ENCODE measurements at regions not wholly inside any gene's neighbourhood (a gene's known extent, or its start where the extent isn't known, plus 50 kb on each side); places are given as distances from the start of the nearest gene placed in this dataset.

GRCh38 chr11:69986830-69987229 lies 91.3 kb upstream of the ANO1 start:
- ChIA-PET CTCF (no interaction called here), POLR2A (no interaction called here)
- no peak for ATAC-seq
- Histone ChIP-seq H3K9me3 (no peaks in the 10 kb centered on the region), H3K4me3 (no peak overlapping the region), H3K27ac (no peak overlapping the region), H3K4me2 (no peak overlapping the region), H3K4me1 (0 out of 3 replicates have a peak, but pooled peaks cover 5% of the 10 kb centered on the region)
- no peak for DNase-seq (ENCODE audit: low read depth in 1 of 2, low spot score in 1 of 2)
- 86% methylated on average over 9 of the region's 9 CpGs for WGBS (ENCODE audit: missing lambda C conversion rate)
- FAIRE-seq, result no peak
- TF ChIP-seq POLR2AphosphoS2 (conservative IDR thresholded peaks at IDR 0.05; ENCODE audit: low read length) (no peak), KDM5A (IDR thresholded peaks at IDR 0.05) (no peak)

DNA sequence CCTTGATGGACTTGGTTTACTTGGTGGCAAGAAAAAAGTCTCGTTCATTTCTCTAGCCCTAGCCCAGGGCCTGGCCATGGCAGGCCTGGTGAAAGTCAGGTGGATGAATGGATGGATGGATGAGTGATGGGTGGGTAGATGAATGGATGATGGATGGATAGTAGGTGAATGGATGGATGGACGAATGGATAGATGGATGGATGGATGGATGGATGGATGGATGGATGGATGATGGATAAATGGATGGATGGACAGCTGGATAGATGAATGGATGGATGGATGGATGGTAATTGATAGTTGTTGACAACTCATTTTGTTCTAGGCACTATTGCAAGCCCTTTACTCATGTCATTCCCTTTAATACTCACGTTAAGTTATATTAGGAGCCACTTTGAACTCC lies 86.1 kb upstream of the ANO1 start:
- TF ChIP-seq HEYL (CRISPR knock-in tag; IDR thresholded peaks at IDR 0.05) (no peak), ESRRA (IDR thresholded peaks at IDR 0.05; ENCODE audit: borderline replicate concordance, low read length) (no peak), FOXS1 (CRISPR knock-in tag; IDR thresholded peaks at IDR 0.05) (no peak), PBX3 (IDR thresholded peaks at IDR 0.05) (no peak), CHD2 (IDR thresholded peaks at IDR 0.05; ENCODE audit: low read length, partially characterized antibody) (no peak), FOSB (CRISPR knock-in tag; IDR thresholded peaks at IDR 0.05) (no peak), HOXB5 (CRISPR knock-in tag; IDR thresholded peaks at IDR 0.05) (no peak), CHD4 (IDR thresholded peaks at IDR 0.05; ENCODE audit: borderline replicate concordance) (no peak), EHMT2 (IDR thresholded peaks at IDR 0.05; ENCODE audit: low read depth) (no peak), POLR2A (IDR thresholded peaks at IDR 0.05; ENCODE audit: low read length) (no peak), SREBF2 (IDR thresholded peaks at IDR 0.05) (no peak), ZSCAN20 (CRISPR knock-in tag; IDR thresholded peaks at IDR 0.05) (no peak), KDM1A (IDR thresholded peaks at IDR 0.05; ENCODE audit: low read depth) (no peak), CEBPB (IDR thresholded peaks at IDR 0.05) (no peak), PHF8 (IDR thresholded peaks at IDR 0.05; ENCODE audit: borderline replicate concordance, low read depth) (no peak), FOSL2 (IDR thresholded peaks at IDR 0.05) (no peak), FOSL2 (CRISPR knock-in tag; IDR thresholded peaks at IDR 0.05) (no peak), ZNF302 (CRISPR knock-in tag; IDR thresholded peaks at IDR 0.05) (no peak), MYC (IDR thresholded peaks at IDR 0.05; ENCODE audit: borderline replicate concordance, low read length) (no peak), JUN (IDR thresholded peaks at IDR 0.05) (no peak)
- TF ChIP-seq, protein P1, sequence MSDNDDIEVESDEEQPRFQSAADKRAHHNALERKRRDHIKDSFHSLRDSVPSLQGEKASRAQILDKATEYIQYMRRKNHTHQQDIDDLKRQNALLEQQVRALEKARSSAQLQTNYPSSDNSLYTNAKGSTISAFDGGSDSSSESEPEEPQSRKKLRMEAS (IDR thresholded peaks at IDR 0.05), result no peak
- H3K4me2 ChIP-seq, result no peak overlapping the region
- no peak overlapping the region for H3K27ac ChIP-seq
- no peak for FAIRE-seq
- no peak for DNase-seq (ENCODE audit: low read depth in 1 of 2, low spot score in 1 of 2)
- H3K9me3 ChIP-seq, result peaks cover 13% of the 10 kb centered on the region; the same call in 1 of the 3 replicates
- ChIA-PET CTCF (interaction anchor here (1.1 kb wide), 1 partner anchor 13 kb away, joined by 4 read pairs; no protein-coding TSS in a partner anchor), POLR2A (no interaction called here)
- no peaks in the 10 kb centered on the region for H3K4me1 ChIP-seq
- H3K4me3 ChIP-seq, result no peak overlapping the region
- WGBS (ENCODE audit: missing lambda C conversion rate), result 50% methylated on average over 3 of the region's 3 CpGs
- no peak for ATAC-seq

- DNase-seq (ENCODE audit: low read depth in 1 of 2, low spot score in 1 of 2) (no peak), FAIRE-seq (no peak), ATAC-seq (no peak)
- no peak overlapping the region for H3K27ac ChIP-seq
- no peak overlapping the region for H3K4me3 ChIP-seq
- 47% methylated on average over 6 of the region's 6 CpGs for WGBS (ENCODE audit: missing lambda C conversion rate)
- CTCF ChIA-PET, result interaction anchor here (0.9 to 1.4 kb wide), 2 partner anchors 82 to 135 kb away, joined by 3 read pairs; no protein-coding TSS in a partner anchor
- TF ChIP-seq, protein P1 (IDR thresholded peaks at IDR 0.05), result no peak
- TF ChIP-seq NR3C1 (IDR thresholded peaks at IDR 0.05), result no peak
- TF ChIP-seq ELK1 (IDR thresholded peaks at IDR 0.05; ENCODE audit: low read depth, low read length), result no peak
- peaks cover 13% of the 10 kb centered on the region; the same call in 1 of the 3 replicates for H3K9me3 ChIP-seq
- no peak overlapping the region for H3K4me2 ChIP-seq
- POLR2A ChIA-PET, result no interaction called here
- H3K4me1 ChIP-seq, result no peaks in the 10 kb centered on the region
Measured at GRCh38 chr11:69992943-69993694, 85.0 kb upstream of the ANO1 start.

Measured in A549 (cell line).